Neural cell (in vitro differentiated cells): ENCODE measurements at regions not wholly inside any gene's neighbourhood (a gene's known extent, or its start where the extent isn't known, plus 50 kb on each side); places are given as distances from the start of the nearest gene placed in this dataset.

ENCODE experiments used
- CTCF ChIP-seq: fragments of 450-650 bp; IDR thresholded peaks from 2 replicates; pipeline ENCODE4 v1.5.1; 2014; ENCODE audit warnings: antibody characterized with exemption, mild to moderate bottlenecking, moderate library complexity; ENCODE audit not compliant: poor library complexity, severe bottlenecking
- EP300 ChIP-seq: fragments of 450-650 bp; conservative IDR thresholded peaks from 2 replicates; pipeline ENCODE4 v1.6.1; 2014; ENCODE audit warnings: antibody characterized with exemption, mild to moderate bottlenecking, moderate library complexity; ENCODE audit not compliant: poor library complexity, severe bottlenecking
- EZH2 ChIP-seq: fragments of 200-600, 300-800 bp; shearing (Covaris generic), sonication (generic); IDR thresholded peaks from 2 replicates; pipeline ENCODE4 v1.6.1; 2014; ENCODE audit warnings: antibody characterized with exemption, low read length, borderline replicate concordance, mild to moderate bottlenecking; ENCODE audit not compliant: insufficient read depth, poor library complexity, severe bottlenecking
- MXI1 ChIP-seq: fragments of 450-650 bp; conservative IDR thresholded peaks from 2 replicates; pipeline ENCODE4 v1.6.1; 2014; ENCODE audit warnings: antibody characterized with exemption, mild to moderate bottlenecking; ENCODE audit not compliant: poor library complexity, severe bottlenecking
- POLR2AphosphoS5 ChIP-seq: IDR thresholded peaks from 2 replicates; pipeline ENCODE4 v1.6.1; 2012
- RAD21 ChIP-seq: fragments of 450-650 bp; conservative IDR thresholded peaks from 2 replicates; pipeline ENCODE4 v1.6.1; 2014; ENCODE audit warnings: antibody characterized with exemption, mild to moderate bottlenecking, moderate library complexity
- SMC3 ChIP-seq: fragments of 450-650 bp; conservative IDR thresholded peaks from 2 replicates; pipeline ENCODE4 v1.6.1; 2014; ENCODE audit warnings: antibody characterized with exemption, mild to moderate bottlenecking, moderate library complexity; ENCODE audit not compliant: poor library complexity

DNA sequence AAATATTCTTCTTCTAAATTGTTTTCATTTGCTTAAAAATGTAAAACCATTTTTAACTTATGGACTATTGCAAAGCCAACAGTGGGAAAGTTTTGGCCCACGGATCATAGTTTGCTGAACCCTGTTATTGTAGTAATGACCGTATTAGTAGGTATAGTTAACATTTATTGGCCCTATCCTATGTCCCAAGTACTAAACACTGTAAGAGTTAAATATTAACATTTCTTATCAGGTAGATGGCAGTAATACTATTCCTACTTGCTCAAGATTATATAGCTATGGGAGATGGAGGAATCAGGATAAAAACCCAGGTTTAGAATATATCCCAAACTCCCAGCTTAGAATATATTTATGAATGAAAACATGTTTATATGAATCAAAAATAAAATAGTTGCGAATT is 993.2 kb downstream of the SORCS3 start:
- TF ChIP-seq CTCF: no peak
- TF ChIP-seq EZH2: no peak
- TF ChIP-seq MXI1: no peak
- TF ChIP-seq SMC3: no peak
- no peak for TF ChIP-seq EP300
- no peak for TF ChIP-seq POLR2AphosphoS5
- TF ChIP-seq RAD21: no peak
